ENCODE measurements at regions not wholly inside any gene's neighbourhood (a gene's known extent, or its start where the extent isn't known, plus 50 kb on each side); places are given as distances from the start of the nearest gene placed in this dataset.

GRCh38 chr15:96978937-96979473 is 648.5 kb downstream of the NR2F2 start:
- TF ChIP-seq, protein P1, sequence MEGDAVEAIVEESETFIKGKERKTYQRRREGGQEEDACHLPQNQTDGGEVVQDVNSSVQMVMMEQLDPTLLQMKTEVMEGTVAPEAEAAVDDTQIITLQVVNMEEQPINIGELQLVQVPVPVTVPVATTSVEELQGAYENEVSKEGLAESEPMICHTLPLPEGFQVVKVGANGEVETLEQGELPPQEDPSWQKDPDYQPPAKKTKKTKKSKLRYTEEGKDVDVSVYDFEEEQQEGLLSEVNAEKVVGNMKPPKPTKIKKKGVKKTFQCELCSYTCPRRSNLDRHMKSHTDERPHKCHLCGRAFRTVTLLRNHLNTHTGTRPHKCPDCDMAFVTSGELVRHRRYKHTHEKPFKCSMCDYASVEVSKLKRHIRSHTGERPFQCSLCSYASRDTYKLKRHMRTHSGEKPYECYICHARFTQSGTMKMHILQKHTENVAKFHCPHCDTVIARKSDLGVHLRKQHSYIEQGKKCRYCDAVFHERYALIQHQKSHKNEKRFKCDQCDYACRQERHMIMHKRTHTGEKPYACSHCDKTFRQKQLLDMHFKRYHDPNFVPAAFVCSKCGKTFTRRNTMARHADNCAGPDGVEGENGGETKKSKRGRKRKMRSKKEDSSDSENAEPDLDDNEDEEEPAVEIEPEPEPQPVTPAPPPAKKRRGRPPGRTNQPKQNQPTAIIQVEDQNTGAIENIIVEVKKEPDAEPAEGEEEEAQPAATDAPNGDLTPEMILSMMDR (IDR thresholded peaks at IDR 0.05) = no peak
- TF ChIP-seq POLR2A (IDR thresholded peaks at IDR 0.05) = no peak

Data from heart left ventricle (tissue), 13 donors.